ENCODE measurements at regions not wholly inside any gene's neighbourhood (a gene's known extent, or its start where the extent isn't known, plus 50 kb on each side); places are given as distances from the start of the nearest gene placed in this dataset.
"Not testable (repeated sequence)": the region's sequence is repeated elsewhere in the genome, so short reads cannot be mapped to it uniquely, and the experiment has no call there.

DNA sequence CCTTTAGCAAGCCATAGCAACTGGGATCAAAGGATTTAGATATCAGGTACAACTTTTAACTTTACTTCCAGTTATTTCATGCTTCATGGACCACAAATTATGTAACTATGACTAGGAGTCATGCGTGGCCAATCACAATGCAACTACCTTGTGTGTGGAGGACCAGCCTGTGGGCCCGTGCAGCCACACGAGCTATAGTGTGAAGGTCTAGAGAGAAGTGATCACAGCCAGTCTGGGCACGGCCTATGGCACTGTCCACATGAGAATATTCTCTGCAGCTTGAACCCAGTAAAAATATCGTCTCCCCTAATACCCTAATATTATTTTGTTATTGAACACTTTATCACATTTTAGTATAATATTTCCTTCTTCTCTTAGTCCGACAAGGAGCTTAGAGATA lies 464.9 kb upstream of the MIR17HG start:
- no peak for DNase-seq (ENCODE audit: low spot score)

DNA sequence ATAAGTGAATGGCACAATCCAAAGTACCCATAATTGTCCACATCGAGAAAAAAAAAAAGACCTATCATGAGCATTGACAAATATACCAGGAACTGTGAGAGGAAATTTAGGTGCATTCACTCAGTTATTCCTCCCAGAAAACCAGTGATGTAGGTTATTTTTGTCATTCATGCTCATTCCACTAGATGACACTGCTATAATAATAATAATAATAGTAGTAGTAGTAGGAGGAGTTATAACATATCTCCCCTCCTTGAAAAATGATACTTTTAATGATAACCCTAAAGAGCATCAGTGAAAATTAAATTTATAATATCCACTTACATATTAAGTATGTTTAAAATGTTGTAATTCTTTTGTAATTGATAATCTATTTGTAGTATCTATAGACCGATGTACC lies 463.9 kb upstream of the MIR17HG start:
- no peak for DNase-seq (ENCODE audit: low spot score)

DNA sequence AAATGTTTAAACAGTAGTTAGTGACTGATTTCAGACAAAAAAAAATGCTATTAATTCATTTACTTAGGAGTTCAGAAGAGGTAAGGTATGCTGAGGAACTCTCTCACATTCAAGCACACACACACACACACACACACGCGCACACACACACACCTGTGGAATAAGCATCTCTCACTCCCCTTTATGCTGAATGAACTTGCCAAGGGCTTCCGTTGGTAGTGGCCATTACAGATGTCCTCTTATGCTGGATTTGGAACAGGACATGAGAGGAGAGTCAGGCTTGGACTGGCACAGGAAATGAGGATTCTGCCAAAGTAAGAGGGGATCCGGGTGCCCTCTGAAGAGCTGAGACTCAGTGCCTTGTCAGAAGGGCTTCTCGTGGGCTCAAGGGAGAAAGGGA lies 463.4 kb upstream of the MIR17HG start:
- DNase-seq (ENCODE audit: low spot score), result no peak

- DNase-seq (ENCODE audit: low spot score), result no peak
These were observed 457.3 kb upstream of the MIR17HG start for GRCh38 chr13:90889906-90890834.

GRCh38 chr13:90891329-90891728 lies 456.2 kb upstream of the MIR17HG start:
- DNase-seq (ENCODE audit: low spot score), result no peak

GRCh38 chr13:90893199-90893598 lies 454.3 kb upstream of the MIR17HG start:
- not testable (repeated sequence) for DNase-seq (ENCODE audit: low spot score)

DNA sequence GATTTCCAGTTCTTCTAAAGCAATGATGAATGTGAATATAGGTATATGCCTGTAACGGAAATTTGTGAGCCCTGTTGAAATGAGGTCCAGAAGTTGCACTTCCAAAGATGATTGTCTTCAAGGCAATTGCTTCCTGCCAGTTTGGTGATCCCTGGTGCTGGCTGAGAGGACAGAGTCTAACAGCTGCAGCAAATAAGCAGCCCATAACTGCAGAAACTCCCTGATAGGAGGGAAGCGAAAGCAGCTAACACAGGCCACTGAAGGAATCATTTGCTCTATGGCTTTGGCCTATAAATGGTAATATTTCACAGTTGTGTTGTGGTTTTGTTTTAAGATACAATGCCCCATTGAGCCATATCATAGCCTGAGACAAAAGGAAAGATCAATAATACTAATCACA lies 451.5 kb upstream of the MIR17HG start:
- DNase-seq (ENCODE audit: low spot score), result no peak

GRCh38 chr13:90898811-90899210 lies 448.7 kb upstream of the MIR17HG start:
- DNase-seq (ENCODE audit: low spot score), result no peak

DNA sequence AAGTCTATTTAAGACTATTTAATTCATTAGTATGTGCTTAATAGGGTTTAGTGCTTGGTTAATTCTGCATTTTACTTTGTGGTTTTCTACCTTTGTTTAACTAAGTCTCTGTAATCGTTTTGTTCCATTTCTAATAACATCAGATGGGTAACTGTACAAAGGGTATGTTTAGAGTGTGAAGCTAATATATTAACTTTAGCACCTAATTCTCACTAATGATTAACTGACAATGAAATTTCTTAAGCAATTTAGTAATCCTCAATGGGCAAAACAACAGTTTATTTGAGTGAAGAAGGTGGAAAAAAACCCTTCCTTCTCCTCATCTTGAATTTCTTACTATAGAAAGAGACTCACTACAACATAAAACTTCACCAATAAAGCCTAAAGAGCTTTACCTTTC lies 448.1 kb upstream of the MIR17HG start:
- DNase-seq (ENCODE audit: low spot score), result no peak

DNA sequence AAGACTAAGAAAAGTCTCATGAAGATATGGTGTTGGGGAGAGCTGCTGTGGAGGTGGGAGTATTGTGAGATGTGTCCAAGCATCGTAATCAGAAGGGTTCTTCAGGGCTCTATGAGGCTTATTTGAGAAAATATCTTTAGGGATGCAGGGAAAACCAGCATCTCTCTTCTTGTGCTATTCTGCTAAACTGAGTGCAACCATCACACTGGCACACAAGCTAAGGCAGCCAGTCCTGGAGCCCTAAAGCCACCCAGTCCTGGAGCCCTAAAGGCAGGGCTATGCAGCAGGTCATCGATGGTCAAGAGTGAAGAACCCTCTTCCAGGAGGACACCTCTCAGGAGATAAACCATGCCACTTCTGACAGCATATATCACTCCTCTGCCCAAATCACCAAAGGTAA lies 445.2 kb upstream of the MIR17HG start:
- no peak for DNase-seq (ENCODE audit: low spot score)

GRCh38 chr13:90906554-90906953 lies 440.9 kb upstream of the MIR17HG start:
- no peak for DNase-seq (ENCODE audit: low spot score)

DNA sequence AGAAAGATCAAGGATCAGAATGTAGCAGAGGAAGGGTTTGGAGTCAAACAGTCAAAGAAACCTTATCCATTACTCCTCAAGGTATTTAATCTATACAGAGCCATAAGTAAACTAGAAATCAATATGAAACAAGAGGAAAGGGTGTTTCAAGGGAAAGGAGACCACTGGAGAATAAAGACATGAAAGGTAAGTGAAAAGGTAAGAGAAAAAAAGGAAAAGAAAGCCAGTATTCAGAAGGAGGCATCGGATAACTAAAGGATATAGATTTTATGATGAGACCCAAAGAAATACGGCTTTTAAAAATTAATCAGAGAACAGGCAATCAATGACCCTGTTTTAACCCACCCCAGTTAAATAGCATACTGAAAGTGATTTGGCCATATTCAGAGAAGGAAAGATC lies 438.7 kb upstream of the MIR17HG start:
- no peak for DNase-seq (ENCODE audit: low spot score)

- DNase-seq (ENCODE audit: low spot score), result no peak
These were observed 437.4 kb upstream of the MIR17HG start for GRCh38 chr13:90910018-90910639.

DNA sequence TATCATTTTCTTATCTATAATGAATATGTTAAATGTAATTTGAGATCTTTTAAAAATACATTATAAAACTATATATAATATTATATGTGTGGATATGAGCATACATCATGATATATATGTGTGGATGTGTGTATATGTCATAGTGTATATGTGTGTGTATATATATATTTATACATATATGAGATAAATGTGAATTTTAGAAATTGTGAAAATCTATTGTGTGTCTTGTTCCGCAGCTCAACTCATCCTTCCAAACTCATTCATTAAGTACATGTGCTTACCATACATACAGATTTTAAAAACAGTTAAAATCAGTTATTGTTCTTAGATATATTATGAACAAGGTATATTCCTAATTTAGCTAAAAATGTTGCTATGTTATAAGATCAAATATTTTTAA lies 435.2 kb upstream of the MIR17HG start:
- no peak for DNase-seq (ENCODE audit: low spot score)

GRCh38 chr13:90918536-90918935 lies 429.0 kb upstream of the MIR17HG start:
- DNase-seq (ENCODE audit: low spot score), result no peak

- DNase-seq (ENCODE audit: low spot score), result no peak
These were observed 428.3 kb upstream of the MIR17HG start for GRCh38 chr13:90919153-90919552.

DNA sequence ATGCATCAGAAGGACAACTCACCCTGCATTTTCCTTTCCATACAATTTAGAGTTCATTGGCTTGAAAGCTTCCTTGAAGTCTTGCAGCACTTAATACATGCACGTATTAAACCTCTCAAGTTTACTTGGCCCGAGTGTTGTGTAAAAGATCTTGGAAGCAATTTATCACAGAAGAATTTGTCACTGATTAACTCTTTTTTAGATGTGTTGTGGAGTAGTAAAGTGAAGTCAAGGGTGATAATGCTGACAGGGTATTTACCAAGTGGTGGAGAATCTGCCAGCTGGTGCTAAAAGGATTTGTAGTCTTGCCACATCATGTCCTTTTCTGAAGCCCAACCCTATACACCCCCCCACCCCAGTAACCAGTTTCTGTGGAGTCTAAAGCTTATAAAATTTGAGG lies 421.0 kb upstream of the MIR17HG start:
- DNase-seq (ENCODE audit: low spot score), result no peak

DNA sequence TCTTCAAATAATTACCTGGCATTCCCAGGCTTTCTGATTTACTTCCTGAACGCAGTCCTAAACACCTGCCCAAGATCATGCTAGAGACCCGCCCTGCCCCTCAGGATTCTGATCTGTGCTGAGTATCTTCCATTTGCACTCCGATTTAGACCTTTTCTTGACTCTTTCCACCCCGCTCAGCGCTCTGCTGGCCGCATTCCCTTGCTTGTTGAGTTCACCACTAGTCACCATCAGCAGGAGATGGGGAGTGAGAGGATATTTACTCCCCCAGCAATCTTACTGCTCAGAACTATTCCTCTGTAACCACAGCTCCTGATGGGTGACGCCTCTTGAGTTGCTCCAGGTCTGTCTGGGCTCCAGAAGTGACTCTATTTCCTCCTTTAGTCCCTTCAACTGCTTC lies 419.4 kb upstream of the MIR17HG start:
- no peak for DNase-seq (ENCODE audit: low spot score)

DNA sequence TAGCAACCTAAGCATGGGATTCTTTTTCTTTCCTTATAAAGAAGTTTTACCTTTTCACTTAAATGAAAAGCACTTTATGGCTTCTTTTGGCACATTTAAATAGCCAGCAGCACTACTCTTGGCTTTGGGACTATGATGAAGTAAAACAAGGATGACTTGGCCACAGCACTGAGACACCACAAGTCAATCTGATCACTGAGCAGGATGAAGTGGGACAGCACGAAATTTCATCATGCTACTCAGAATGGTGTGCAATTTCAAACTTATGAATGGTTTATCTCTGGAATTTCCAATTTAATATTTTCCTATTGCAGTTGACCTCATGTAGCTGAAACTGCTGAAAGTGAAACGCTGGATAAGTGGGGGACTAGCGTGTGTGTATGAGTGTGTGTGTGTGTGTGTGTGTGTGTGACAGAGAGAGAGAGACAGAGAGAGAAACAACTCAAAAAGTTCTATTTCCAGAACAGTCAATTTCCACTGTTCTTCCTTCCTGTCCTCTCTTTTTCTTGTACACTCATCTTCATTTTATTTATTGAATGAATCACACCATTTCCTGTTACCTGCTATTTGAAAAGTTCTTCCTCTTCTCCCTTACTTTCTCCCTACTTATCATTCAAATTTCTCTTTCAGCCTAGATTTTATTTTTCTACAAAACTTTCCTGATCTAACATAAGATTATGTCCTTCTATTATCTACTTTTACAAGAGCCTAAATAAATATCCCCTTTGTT lies 414.2 kb upstream of the MIR17HG start:
- DNase-seq (ENCODE audit: low spot score), result no peak

- DNase-seq (ENCODE audit: low spot score), result no peak
These were observed 412.7 kb upstream of the MIR17HG start for GRCh38 chr13:90934741-90935140.

GRCh38 chr13:90938848-90939247 lies 408.6 kb upstream of the MIR17HG start:
- DNase-seq (ENCODE audit: low spot score), result no peak

GRCh38 chr13:90943946-90944345 lies 403.5 kb upstream of the MIR17HG start:
- DNase-seq (ENCODE audit: low spot score), result no peak

DNA sequence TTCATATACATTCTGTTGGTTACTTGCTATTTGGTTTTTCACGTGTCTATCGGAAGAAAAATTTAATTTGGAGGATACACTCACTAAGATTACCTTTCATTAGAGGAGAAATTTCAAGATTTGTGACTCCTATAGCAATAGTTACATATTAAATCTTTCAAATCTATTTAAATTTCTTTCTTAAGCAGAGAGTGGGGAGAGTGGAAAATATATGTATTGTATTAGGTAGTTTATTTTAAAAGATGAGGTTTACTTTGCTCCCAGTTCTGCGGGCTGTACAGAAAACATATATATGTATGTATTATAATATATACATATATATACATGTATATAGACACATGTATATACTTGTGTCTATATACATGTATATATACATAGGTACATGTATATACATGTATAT lies 402.3 kb upstream of the MIR17HG start:
- DNase-seq (ENCODE audit: low spot score), result not testable (repeated sequence)

Measured in COLO829 (cell line).